NCI-H748 (cell line): ENCODE measurements at regions not wholly inside any gene's neighbourhood (a gene's known extent, or its start where the extent isn't known, plus 50 kb on each side); places are given as distances from the start of the nearest gene placed in this dataset.
"Not testable (repeated sequence)": the region's sequence is repeated elsewhere in the genome, so short reads cannot be mapped to it uniquely, and the experiment has no call there.

ENCODE experiments used
- DNase-seq: peaks from one replicate; lab custom pipeline; 2025; ENCODE audit not compliant: unreplicated experiment; lab: John Stamatoyannopoulos, UW

DNA sequence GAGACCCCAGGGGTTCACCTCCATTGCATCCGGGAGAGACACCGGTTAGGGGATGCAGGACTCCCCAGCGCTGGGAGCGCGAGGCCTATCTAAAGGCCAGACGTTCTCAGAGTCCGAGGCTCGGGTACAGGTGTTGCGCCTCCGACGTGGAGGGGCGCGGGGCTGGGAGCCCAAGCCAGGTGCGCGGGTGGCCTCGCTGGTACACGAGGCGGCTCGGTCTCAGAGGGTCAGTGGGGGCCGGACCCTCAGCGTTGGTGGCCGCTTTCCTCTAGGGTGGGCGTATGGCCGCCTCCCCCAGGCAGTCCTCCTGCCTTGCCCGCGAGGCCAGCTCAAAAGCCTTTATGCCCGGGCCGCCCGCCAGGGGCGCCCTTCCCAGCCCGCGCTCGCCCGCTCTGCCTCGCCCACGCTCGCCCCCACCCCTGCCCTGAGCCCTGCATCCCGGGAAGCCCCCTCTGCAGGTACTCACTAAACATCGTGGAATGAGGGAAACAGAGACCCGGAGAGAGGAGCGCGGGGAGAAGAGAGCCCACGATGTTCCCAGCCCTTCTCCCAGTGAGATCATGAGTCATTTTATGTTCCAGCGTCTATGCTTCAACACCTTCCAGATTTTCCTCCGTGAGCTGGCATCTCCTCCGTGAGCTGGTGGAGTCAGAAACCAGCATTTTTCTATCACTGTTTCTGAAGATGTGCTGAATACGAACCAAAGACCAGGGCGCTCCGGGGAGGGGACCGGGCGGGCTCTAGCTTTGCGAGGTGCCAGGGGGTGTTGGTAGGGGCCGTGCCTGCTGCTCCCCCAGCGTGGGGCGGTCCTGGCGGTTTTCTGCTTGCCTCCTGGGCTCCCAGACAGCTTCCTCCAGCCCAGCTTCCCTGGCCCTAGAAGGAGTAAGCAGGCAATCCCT is 73.8 kb downstream of the DIO3 start:
- no peak for DNase-seq

DNA sequence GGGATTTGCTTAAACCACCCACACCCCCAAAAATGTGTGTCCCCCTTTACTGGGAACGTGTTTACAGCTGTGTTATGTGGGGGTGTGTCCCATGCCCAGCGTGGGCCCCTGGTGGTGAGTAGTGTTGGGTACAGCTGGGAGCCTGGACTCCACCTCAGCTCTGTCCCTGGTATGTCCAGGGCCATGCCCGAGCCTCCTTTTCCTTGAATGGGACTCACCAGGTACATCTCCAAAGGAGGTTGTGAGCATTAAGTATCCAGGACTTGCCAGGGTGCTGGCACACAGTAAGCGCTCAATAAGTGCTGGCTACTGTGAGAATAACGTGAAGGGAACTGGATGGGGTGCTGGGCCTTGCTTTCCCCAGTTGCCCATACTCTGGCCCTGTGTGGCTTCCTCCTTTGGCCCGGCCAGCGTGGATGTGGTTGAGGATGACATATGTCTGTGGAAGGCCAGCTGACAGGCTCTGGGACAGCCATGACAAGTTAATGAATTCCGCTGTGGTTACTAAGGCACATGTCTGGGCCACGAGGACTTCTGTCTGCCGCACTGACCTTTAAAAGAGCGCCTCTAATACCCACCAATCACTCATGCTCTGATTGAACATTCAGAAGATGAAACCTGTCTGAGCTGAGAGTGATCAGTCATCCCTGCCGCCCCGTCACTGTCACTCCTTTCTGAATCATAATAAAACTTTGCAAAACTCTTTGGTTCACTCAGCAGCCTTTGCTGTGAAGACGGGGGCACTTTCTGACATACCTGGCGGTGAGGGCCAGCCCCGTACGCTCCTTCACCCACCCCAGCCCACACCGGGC is 74.7 kb downstream of the DIO3 start:
- DNase-seq, result no peak

DNA sequence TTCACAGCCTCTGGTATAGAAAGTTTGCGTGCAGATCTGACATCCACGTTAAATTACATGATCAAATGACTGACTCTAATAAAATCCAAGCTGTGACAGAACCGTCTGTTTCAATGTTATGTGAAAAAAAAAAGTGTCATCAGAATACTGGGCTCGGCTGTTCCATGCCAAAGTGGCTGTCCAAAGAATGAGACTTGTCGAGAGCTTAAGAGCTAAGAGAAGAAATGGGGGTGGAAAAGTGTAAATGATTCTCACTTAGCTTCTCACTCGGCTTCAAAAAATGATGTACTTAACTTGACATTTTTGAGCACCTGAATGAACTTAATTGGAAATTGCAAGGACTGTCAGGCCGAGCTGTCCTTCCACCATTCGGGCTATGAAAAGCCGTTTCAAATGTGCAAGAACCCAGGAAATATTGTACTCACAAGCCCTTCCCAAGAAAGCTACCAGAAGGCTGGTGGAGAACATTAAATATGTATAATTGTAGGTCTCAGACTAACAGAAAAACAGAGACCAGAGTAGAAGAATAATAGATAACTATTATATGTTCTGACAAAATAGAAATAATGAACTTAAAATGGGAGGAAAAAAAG is 78.0 kb downstream of the DIO3 start:
- no peak for DNase-seq

DNA sequence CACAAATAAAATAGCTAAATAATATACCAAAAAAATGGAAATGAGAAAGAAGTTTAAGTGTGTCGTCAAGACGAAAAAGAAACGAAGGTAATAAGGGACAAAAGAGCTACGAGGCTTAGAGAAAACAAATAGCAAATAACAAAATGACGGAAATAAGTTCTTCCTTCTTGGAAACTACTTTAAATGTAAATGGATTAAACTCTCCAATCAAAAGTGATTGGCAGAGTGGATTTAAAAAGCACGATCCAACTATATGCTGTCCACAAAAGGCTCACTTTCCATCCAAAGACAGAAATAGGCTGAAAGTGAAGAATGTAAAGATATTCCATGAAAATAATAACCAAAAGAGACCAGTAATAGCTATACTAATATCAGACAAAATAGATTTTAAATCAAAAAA is 82.4 kb downstream of the DIO3 start:
- no peak for DNase-seq

DNA sequence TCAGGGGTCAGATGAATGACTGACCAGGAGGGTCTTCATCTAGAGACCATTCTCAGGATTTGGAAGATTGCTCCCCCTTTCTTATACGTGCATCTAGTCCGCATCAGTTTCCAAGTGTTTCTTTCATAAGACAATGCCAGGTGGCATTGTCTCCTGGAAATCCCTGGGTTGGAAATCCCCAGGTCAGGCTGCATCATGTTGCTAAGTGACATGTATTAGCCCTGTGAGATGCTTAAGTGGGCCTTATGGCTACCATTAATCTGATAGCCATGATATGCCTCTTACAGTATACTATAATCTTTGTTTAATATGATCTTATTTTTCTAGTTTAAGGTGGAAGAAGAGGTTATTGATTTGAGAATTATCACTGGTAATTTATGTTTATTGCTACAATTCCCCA is 92.8 kb downstream of the DIO3 start:
- peak; percentile 21 for DNase-seq

DNA sequence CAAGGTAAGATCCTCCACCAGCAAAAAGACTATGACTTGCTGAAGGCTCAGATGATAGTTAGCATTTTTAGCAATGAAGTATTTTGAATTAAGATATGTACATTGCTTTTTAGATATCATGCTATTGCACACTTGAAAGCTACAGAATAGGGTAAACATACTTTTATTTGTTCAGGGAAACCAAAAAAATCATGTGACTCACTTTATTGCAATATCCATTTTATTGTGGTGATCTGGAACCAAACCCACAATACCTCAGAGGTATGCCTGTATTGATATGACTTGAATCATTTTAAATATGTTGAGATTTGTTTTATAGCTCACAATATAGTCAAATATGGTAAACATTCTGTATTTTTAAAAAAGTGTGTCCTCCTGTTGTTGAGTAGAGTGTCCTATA is 96.1 kb downstream of the DIO3 start:
- DNase-seq, result no peak

DNA sequence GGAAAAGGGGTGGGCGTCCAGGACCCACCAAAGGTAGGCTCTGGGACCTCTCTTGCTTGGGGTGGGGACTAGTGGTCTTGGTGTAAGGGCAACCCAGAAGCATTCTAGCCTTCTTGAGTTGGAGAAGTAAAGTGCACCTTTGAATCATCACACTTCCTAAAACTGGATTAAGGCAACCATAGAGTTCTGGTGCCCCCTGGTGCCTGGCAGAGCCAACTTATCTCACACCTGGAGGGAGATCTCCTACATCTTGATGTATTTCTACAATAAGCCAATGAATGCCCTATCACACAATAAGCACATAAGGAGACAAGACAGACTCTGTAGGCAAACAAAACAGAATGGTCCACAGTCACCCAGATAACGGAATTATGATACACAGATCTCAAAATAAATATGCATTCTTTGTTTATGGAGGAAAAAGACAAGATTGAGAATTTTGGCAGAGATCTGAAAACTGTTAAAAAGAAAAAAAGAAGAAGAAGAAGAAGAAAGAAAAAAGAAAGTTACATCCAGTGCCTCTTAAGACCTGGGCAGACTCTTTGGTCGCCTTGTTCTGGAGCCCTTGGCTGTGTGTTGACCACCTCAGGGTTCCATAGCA is 95.9 kb upstream of the PPP2R5C start:
- DNase-seq, result peak; percentile 75

DNA sequence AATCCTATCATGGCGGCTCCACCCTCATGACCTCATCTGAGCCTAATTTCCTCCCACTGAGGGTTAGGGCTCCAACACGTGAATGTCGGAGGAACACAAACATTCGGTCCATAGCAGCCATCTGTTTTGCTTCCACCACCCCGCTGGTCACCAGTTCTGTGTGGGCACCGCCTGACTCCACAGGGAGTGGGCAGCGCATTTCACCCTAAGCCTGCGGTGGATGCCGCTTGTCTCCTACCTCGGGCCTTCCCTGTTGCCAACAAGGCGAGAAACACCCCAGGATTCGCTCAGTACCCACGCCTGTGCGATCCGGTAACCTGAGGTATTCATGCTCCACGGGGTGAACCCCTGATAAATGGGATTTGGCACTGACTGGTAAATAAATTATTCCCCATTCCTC is 95.2 kb upstream of the PPP2R5C start:
- no peak for DNase-seq

DNA sequence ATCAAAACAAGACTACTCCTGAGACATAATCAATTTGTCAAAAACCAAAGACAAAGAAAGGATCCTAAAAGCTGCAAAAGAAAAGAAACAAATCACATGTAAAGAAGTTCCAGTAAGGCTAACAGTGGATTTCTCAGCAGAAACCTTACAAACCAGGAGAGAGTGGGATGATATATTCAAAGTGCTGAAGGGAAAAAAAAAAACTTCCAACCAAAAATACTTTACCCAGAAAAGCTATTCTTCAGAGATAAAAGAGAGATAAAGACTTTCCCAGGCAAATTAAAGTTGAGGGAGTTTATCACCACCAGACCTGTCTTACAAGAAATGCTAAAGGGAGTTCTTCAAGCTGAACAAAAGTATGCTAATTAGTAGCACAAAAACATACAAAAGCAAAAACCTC is 91.9 kb upstream of the PPP2R5C start:
- DNase-seq, result no peak

DNA sequence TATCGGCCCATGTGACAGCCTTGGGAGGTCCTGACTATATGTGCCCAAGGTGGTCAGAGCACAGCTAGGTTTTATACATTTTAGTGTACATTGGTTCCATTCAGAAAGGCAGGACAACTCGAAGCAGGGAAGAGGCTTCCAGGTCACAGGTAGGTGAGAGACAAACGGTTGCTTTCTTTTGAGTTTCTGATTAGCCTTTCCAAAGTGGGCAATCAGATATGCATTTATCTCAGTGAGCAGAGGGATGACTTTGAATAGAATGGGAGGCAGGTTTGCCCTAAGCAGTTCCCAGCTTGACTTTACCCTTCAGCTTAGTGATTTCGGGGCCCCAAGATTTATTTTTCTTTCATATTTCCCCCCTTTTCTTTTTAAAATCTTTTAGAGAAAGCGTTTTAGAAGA is 87.6 kb upstream of the PPP2R5C start:
- DNase-seq, result no peak

DNA sequence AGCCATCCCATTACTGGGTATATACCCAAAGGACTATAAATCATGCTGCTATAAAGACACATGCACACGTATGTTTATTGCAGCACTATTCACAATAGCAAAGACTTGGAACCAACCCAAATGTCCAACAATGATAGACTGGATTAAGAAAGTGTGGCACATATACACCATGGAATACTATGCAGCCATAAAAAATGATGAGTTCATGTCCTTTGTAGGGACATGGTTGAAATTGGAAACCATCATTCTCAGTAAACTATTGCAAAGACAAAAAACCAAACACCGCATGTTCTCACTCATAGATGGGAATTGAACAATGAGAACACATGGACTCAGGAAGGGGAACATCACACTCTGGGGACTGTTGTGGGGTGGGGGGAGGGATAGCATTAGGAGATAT is 85.7 kb upstream of the PPP2R5C start:
- DNase-seq, result not testable (repeated sequence)

DNA sequence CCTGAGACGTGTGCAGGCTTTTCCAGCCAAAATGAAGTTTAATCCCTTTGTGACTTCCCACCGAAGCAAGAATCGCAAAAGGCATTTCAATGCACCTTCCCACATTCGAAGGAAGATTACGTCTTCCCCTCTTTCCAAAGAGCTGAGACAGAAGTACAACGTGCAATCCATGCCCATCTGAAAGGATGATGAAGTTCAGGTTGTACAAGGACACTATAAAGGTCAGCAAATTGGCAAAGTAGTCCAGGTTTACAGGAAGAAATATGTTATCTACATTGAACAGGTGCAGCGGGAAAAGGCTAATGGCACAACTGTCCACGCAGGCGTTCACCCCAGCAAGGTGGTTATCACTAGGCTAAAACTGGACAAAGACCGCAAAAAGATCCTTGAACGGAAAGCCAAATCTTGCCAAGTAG is 83.6 kb upstream of the PPP2R5C start:
- not testable (repeated sequence) for DNase-seq

DNA sequence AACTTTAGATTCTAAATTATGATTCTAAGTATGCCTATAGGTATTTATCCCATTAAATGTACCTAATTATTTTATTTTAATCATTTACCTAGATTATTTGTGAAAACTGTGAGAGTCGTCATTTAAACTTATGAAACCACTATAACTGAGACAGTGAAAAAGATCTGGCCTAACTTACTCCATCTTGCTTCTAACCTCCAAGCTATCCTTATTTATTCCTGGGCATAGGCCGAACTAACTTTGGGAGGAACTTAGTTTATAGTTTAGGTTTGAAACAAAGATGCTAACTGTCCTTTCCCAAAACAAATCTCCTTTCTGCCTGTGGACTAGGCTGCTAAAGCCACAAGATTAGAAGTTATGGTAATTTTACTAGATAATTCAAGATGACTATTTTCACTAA is 79.7 kb upstream of the PPP2R5C start:
- DNase-seq, result no peak

DNA sequence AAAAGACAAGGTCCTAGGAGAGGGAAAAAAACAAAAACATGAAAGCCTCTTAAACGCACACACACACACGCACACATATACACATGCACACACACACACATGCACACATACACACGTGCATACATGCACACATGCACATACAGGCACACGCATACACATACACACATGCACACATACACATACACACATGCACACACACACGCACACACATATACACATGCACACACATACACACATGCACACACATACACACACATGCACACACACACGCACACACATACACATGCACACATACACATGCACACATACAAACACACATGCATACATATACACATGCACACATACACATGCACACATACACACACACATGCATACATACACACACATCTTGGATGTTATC is 78.1 kb upstream of the PPP2R5C start:
- DNase-seq, result no peak

DNA sequence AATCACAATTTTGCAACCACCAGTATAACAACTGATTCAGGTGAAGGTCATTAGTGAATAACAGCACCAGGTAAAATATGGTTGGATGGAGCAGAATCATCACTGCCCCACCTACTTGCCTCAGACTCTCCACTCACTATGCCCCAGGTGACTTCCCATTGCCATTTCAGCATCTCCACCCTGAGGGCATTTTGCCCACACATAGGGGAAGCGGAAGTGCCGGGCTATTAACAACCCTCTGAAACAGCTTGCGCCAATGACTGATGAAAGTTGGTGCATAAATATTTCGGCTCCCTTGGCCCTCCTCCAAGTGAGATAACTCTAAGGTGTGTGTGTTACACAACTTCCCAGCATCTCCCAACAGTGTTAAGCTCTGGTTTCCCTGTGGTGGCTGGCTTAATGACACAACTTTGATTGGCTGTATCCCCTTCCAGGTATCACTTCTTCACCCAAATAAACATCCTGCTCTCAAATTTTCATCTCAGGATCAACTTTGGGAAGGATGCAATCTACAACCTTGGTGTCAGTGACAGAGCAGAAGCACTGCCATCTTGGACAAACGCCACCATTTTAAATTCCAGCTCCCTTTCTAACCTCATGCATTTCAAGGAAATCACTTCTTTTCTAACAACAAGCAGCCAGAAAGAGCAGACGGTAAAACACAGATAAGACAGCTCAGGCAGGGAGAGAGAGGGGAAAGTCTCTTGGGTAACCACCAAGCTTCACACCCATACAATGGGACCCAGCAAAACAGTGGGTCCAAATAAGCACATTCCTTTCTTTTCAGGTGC is 73.6 kb upstream of the PPP2R5C start:
- DNase-seq, result peak; percentile 51

DNA sequence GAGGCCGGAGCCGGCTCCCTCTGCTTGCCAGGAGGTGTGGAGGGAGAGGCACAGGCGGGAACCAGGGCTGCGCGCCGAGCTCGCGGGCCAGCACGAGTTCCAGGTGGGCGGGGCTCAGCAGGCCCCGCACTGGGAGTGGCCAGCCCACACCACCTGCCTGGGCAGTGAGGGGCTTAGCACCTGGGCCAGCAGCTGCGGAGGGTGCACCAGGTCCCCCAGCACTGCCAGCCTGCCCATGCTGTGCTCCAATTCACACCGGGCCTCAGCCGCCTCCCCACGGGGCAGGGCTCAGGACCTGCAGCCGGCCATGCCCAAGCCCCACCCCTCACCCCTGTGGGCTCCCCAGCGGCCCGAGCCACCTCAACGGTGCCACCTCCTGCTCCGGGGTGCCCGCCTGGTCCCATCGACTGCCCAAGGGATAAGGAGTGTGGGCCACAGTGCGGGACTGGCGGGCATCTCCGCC is 72.4 kb upstream of the PPP2R5C start:
- no peak for DNase-seq

DNA sequence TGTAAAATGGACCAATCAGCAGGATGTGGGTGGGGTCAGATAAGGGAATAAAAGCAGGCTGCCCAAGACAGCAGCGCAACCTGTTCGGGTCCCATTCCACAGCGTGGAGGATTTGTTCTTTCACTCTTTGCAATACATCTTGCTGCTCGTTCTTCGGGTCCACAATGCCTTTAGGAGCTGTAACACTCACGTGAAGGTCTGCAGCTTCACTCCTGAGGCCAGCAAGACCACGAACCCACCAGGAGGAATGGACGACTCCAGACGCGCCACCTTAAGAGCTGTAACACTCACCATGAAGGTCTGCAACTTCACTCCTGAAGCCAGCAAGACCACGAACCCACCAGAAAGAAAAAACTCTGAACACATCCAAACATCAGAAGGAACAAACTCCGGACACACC is 71.5 kb upstream of the PPP2R5C start:
- not testable (repeated sequence) for DNase-seq

DNA sequence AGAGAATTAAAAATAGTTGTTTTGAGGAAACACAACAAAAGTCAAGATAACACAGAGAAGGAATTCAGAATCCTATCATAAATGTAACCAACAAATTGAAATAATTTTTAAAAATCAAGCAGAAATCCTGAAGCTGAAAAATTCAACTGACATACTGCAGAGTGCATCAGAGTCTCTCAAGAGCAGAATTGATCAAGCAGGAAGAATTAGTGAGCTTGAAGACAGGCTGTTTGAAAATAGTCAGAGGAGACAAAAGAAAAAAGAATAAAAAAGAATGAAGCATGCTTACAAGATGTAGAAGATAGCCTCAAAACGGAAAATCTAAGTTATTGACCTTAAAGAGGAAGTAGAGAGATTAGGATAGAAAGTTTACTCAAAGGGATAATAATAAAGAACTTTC is 65.8 kb upstream of the PPP2R5C start:
- no peak for DNase-seq

DNA sequence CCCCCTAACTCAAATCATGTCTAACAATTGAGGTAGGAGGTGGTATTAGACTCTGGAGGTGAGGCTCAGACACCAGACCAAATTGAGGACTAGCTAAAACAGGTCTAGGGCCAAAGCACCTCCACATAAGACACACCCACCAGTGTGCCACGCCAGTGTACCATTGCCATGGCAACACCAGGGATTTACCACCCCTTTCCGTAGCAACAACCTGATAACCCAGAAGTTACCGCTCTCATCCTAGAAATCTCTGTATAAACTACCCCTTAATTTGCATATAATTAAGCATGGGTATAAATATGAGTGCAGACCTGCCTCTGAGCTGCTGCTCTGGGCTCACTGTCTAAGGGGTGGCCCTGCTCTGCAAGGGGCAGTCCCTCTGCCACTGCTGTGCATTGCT is 57.4 kb upstream of the PPP2R5C start:
- peak; percentile 68 for DNase-seq

DNA sequence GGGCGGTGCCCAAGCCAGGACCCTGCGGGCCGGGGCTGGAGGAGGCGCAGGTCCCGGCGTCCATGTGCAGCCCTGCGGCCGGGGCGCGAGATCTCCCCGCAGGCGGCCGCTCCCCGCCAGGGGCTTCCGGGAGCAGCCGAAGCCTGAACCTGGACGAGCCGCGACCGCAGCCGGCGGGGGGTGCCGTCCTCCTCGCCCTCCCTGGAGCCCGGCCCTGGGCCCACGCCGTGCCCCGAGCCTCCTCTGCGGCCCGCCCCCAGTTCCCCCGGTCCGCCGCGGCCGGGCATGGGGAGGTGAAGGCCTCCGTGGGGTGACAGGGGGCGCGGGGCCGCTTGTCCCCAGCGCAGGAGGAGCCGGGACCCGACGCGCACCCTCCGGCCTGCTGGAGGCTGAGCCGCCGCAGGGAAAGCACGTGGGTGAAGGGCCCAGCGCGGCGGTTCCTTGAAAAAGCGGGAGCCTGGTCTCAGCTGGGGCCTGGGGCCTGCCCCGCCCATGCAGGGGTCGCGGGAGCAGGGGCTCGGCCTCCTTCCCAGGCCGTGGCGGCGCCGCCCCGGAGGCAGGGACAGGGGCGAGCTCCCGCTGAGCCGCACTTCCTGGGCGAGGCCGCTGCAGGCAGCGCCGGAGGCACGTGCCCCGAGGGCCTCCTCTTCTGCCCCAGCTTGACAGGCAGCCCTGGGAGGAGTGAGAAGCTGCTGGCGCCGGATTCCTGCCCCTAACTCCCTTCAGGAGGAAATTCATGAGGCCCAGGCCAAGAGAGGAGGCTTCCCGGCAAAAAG is 55.6 kb upstream of the PPP2R5C start:
- DNase-seq, result no peak
